ENCODE measurements at regions not wholly inside any gene's neighbourhood (a gene's known extent, or its start where the extent isn't known, plus 50 kb on each side); places are given as distances from the start of the nearest gene placed in this dataset.

DNA sequence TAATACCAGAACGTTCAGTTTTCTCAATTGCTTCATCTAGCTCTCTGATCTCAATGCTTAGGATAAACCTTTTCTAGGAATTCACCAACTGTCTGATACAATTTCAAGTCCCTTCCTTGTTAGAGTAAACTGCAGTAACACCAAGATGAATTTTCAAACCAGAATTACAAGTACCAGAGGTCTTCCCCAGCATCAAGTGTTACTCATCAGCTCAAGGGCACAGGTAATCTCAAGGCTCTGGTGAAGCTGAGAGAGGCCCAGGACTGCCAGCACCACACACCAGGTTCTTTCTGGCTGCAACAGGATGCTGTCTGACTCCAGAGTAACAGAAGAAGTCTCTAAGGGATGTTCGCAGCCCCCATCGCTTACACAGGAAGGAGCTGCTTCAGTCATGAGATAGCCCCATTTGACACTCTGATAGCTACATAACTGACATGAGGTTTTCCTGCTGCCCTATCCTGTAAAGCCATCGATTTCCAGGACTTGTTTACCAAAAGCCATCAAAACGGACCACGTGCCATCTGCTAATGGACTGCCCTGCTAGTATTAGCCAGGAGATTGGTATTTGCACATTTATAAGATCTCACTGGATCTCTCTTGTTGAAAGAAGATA lies 549.4 kb downstream of the UTRN start:
- DNase-seq (no peak), ATAC-seq (no peak)
- Mint-ChIP-seq H3K4me3 (no peak overlapping the region), H3K27me3 (ENCODE audit: low read depth) (no peaks in the 10 kb centered on the region), H3K9me3 (no peaks in the 10 kb centered on the region), H3K36me3 (ENCODE audit: insufficient read depth) (peaks cover 44% of the 10 kb centered on the region), H3K4me1 (ENCODE audit: low read depth) (no peaks in the 10 kb centered on the region)

DNA sequence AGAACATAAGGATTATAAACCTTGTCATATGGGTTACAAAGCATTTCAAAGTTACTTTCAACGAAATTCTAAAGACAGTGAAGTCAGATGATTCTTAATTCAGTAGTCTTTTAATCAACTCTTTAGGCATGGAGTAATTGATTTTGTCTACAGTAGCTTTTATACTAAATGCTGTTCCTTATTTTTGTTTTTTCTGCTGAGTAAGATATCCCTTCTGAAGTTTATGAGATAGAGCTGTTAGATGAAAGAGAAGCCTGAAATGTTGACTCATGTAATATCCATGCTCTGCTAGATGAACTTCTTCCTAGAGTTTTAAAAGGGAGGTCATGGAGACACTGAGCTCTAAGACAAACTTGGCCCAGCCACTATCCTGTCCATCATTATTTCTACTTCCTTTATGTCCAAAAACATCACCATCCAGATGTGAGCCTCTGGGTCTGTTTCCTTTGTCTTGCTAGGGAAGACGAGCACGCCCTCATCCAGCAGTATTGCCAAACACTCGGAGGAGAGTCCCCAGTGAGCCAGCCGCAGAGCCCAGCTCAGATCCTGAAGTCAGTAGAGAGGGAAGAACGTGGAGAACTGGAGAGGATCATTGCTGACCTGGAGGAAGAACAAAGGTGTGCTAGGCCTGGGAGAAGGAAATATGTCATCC lies 550.3 kb downstream of the UTRN start:
- Mint-ChIP-seq H3K36me3 (ENCODE audit: insufficient read depth) (peaks cover 46% of the 10 kb centered on the region), H3K4me1 (ENCODE audit: low read depth) (no peaks in the 10 kb centered on the region), H3K9me3 (no peaks in the 10 kb centered on the region), H3K4me3 (no peak overlapping the region), H3K27me3 (ENCODE audit: low read depth) (no peaks in the 10 kb centered on the region)
- ATAC-seq (no peak), DNase-seq (no peak)

DNA sequence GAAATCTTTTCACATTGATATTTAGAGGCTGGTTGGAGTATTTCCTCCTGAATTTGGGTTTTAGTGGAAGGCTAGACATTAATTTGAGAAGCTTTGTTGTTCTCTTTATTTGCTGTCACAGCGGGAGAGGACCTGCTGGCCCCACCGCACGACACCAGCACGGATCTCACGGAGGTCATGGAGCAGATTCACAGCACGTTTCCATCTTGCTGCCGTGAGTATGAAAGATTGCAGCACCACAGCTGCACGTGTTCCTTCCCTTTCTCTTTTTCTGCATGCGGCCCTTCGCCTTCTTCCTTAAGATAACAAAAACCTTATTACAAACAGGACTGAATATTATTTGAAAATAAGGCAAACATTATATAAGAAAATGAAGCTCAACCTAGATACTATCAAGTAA lies 555.5 kb downstream of the UTRN start:
- no peaks in the 10 kb centered on the region for H3K9me3 Mint-ChIP-seq
- DNase-seq, result no peak
- no peak for ATAC-seq
- H3K4me3 Mint-ChIP-seq, result no peak overlapping the region
- no peaks in the 10 kb centered on the region for H3K27me3 Mint-ChIP-seq (ENCODE audit: low read depth)
- no peaks in the 10 kb centered on the region for H3K4me1 Mint-ChIP-seq (ENCODE audit: low read depth)
- peaks cover 43% of the 10 kb centered on the region for H3K36me3 Mint-ChIP-seq (ENCODE audit: insufficient read depth)

DNA sequence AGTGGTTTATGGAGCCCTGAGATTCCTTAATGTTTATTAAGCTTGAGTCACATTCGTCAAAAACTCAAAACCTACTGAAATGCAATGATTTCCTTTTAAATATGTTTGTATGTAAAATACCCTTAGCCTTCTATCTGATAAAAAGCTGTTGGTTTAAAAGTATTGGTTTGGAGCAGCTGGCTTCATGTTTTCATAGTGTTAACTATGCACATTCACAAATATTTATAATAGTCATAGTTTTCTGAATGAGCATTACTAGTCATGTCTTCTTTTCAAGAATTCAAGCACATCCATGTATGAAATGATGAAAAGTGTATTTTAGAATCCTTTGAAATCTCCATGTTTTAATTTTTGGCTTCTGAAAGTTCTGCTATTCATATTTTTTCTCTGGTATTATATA lies 558.6 kb downstream of the UTRN start:
- ATAC-seq (no peak), DNase-seq (no peak)
- no peaks in the 10 kb centered on the region for H3K9me3 Mint-ChIP-seq
- no peak overlapping the region for H3K4me3 Mint-ChIP-seq
- H3K4me1 Mint-ChIP-seq (ENCODE audit: low read depth), result no peaks in the 10 kb centered on the region
- no peaks in the 10 kb centered on the region for H3K27me3 Mint-ChIP-seq (ENCODE audit: low read depth)
- peaks cover 44% of the 10 kb centered on the region for H3K36me3 Mint-ChIP-seq (ENCODE audit: insufficient read depth)

DNA sequence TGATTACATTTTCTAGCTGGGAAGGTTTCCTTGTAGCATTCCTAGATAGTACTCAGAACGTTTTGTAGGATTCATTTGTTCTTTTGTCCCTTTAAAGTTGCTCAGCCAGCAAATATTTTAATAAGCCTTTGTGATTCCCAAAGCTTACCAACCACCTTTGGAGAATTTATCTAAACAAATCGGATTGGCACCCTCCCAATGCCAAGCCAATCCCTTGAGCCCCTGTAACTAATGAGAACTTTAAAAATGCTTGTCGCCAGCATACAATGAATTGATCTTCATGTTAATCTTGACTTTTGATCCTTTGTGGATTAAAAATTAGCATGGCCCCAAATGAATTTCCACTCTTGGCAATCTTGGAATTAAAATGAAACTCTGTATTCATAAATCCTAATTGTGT lies 559.5 kb downstream of the UTRN start:
- H3K27me3 Mint-ChIP-seq (ENCODE audit: low read depth), result no peaks in the 10 kb centered on the region
- ATAC-seq (no peak), DNase-seq (no peak)
- peaks cover 44% of the 10 kb centered on the region for H3K36me3 Mint-ChIP-seq (ENCODE audit: insufficient read depth)
- H3K4me1 Mint-ChIP-seq (ENCODE audit: low read depth), result no peaks in the 10 kb centered on the region
- no peak overlapping the region for H3K4me3 Mint-ChIP-seq
- H3K9me3 Mint-ChIP-seq, result no peaks in the 10 kb centered on the region

DNA sequence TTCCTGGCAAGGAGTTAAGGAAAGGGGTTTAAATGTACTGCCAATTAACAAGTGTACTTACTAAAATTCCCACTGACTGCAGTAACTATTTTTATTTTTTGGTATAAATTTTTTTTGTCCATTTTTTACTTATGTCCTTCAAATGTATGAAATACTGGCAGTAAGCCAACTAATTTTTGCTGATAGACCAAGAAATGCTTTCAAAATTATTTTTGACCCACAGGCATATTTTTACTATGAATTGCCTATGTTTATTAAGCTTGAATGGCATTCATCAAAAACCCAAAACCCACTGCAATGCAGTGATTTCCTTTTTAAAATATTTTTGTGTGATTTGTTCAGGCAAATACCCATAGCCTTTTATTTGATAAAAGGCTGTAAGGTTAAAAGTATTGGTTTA lies 560.1 kb downstream of the UTRN start:
- no peaks in the 10 kb centered on the region for H3K9me3 Mint-ChIP-seq
- DNase-seq (no peak), ATAC-seq (no peak)
- no peaks in the 10 kb centered on the region for H3K4me1 Mint-ChIP-seq (ENCODE audit: low read depth)
- no peak overlapping the region for H3K4me3 Mint-ChIP-seq
- peaks cover 47% of the 10 kb centered on the region for H3K36me3 Mint-ChIP-seq (ENCODE audit: insufficient read depth)
- H3K27me3 Mint-ChIP-seq (ENCODE audit: low read depth), result no peaks in the 10 kb centered on the region

DNA sequence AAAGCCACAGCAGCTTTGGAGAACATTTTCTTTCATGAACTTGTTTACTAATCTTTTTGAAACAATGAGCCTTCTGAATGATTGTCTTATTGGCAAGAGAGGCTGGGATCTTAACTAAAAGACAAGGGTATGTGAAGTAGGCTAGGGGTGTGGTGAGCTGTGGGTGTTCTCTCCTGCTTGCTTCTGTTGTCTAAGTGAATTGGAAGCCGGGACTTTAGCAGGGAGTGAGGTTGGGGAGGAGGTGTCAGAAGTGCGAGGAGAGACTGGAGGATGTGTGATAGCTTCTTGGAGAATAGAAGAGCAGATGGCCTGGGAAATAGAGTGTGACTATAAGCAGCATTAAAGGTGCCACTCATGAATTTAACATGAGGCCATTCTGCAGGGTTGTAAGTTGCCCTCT lies 562.8 kb downstream of the UTRN start:
- H3K36me3 Mint-ChIP-seq (ENCODE audit: insufficient read depth), result peaks cover 42% of the 10 kb centered on the region
- H3K4me1 Mint-ChIP-seq (ENCODE audit: low read depth), result no peaks in the 10 kb centered on the region

DNA sequence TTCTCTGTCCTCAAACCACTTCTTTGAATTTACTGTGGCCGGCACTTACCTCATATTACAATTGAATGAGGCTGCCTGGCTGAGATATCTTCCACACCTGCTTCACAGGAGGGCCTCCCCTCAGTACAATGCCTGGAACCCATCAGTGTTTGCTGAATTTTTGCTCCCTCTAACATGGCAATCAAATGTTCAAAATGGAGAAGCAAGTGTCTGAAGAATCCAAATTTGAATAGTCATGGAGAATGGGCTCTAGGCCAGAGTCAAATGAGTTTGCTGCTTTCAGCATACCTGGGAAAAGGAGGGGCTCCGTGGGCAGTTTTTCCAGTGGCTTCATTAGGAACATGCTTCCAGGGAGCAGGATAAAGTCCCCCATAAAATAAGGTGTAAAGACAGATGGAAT lies 564.8 kb downstream of the UTRN start:
- Mint-ChIP-seq H3K4me3 (no peak overlapping the region), H3K36me3 (ENCODE audit: insufficient read depth) (peaks cover 37% of the 10 kb centered on the region), H3K27me3 (ENCODE audit: low read depth) (no peaks in the 10 kb centered on the region), H3K4me1 (ENCODE audit: low read depth) (peaks cover 4% of the 10 kb centered on the region), H3K9me3 (no peaks in the 10 kb centered on the region)
- ATAC-seq (no peak), DNase-seq (no peak)

More for the DNA sequence above, 562.8 kb downstream of the UTRN start:
- ATAC-seq, result no peak
- no peak overlapping the region for H3K4me3 Mint-ChIP-seq
- H3K27me3 Mint-ChIP-seq (ENCODE audit: low read depth), result no peaks in the 10 kb centered on the region
- no peak for DNase-seq
- H3K9me3 Mint-ChIP-seq, result no peaks in the 10 kb centered on the region

DNA sequence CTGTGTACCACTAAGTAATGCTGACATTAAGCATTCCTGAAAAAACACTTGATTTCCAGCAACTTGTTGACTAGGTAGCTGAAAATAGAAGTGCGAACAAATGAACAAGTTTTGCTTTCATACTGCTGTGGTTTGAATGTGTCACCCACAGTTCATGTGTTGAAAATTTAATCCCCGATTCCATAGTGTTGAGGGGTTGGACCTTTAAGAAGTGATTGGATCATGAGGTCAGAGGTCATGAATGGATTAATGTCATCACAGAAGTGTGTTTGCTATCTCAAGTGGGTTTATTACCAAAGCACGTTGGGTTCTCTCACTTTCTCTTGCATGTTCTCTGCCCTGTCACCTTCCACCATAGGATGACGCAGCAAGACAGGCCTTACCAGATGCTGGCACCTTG lies 568.5 kb downstream of the UTRN start:
- ATAC-seq (peak; percentile 48 to 74), DNase-seq (no peak)
- H3K4me3 Mint-ChIP-seq, result no peak overlapping the region
- no peaks in the 10 kb centered on the region for H3K9me3 Mint-ChIP-seq
- H3K27me3 Mint-ChIP-seq (ENCODE audit: low read depth), result no peaks in the 10 kb centered on the region
- H3K36me3 Mint-ChIP-seq (ENCODE audit: insufficient read depth), result peaks cover 15% of the 10 kb centered on the region
- H3K4me1 Mint-ChIP-seq (ENCODE audit: low read depth), result peaks cover 4% of the 10 kb centered on the region

DNA sequence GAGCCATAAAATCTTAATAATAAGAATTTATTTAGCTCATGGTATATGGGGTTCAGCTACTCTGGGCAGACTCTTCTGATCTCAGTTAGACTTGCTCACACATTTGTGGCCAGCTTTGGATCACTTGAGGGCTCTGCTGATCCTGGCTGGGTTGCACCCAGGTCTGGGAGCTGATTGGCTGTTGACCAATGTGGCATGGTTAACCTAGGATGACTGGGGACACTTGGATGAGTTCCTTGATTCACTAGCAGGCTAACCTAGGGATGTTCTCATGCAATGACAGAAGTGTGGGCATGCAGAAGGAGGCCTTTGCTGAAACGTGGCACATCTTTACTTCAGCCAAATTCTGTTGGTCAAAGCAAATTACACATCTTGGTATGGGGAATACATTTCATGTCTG lies 569.5 kb downstream of the UTRN start:
- DNase-seq (no peak), ATAC-seq (no peak)
- H3K4me3 Mint-ChIP-seq, result no peak overlapping the region
- H3K27me3 Mint-ChIP-seq (ENCODE audit: low read depth), result no peaks in the 10 kb centered on the region
- H3K9me3 Mint-ChIP-seq, result no peaks in the 10 kb centered on the region
- H3K36me3 Mint-ChIP-seq (ENCODE audit: insufficient read depth), result peaks cover 7% of the 10 kb centered on the region
- H3K4me1 Mint-ChIP-seq (ENCODE audit: low read depth), result peaks cover 4% of the 10 kb centered on the region

DNA sequence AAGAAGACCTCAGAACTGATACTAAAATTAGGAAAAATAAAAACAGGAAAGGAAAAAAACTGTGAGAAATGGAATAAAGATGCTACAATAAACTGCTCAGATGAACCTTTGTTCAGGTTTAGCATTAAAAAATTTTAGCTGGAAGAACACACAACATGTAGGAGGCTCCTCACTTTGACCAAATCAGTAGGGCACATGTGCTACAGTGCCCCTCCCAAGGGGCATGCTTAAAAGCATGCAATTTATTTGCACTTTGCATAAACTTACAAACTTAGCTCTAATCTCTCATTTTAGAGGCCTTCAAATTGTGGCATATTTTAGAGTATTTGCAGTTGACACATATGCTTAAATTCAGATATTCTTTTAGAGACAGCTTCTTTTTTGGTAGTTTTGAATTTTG lies 570.2 kb downstream of the UTRN start:
- Mint-ChIP-seq H3K36me3 (ENCODE audit: insufficient read depth) (peaks cover 4% of the 10 kb centered on the region), H3K4me1 (ENCODE audit: low read depth) (peaks cover 4% of the 10 kb centered on the region), H3K9me3 (no peaks in the 10 kb centered on the region), H3K27me3 (ENCODE audit: low read depth) (no peaks in the 10 kb centered on the region), H3K4me3 (no peak overlapping the region)
- DNase-seq, result no peak
- ATAC-seq, result no peak

DNA sequence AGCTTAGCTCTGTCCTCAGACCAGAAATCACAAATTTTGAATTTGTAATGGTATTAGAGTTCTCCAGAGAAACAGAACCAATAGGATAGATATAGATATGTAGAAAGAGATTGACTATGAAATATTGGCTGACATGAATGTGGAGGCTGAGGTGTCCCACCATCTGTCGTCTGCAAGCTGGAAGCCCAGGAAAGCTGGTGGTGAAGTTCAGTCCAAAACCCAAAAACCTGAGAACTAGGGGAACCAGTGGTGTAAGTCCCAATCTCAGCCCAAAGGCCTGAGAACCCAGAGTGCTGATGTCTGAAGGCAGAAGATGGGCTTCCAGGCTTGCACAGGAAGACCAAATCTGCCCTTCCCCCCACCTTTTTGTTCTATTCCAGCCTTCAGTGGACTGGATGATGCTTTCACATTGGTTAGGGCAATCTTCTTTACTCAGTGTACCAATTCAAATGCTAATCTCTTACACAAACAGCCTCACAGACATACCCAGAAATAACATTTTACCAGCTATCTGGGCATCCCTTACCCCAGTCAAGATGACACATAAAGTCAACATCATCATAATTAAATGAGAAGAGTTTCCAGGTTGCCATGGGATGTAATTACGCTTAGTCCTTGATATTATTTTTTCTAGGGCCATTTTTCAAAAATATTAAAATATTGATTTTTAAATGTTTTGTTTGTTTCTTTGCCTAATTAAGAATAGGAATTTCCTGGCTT lies 570.8 kb downstream of the UTRN start:
- no peaks in the 10 kb centered on the region for H3K9me3 Mint-ChIP-seq
- no peak overlapping the region for H3K4me3 Mint-ChIP-seq
- H3K4me1 Mint-ChIP-seq (ENCODE audit: low read depth), result peaks cover 4% of the 10 kb centered on the region
- no peaks in the 10 kb centered on the region for H3K36me3 Mint-ChIP-seq (ENCODE audit: insufficient read depth)
- no peaks in the 10 kb centered on the region for H3K27me3 Mint-ChIP-seq (ENCODE audit: low read depth)
- ATAC-seq (no peak), DNase-seq (no peak)

DNA sequence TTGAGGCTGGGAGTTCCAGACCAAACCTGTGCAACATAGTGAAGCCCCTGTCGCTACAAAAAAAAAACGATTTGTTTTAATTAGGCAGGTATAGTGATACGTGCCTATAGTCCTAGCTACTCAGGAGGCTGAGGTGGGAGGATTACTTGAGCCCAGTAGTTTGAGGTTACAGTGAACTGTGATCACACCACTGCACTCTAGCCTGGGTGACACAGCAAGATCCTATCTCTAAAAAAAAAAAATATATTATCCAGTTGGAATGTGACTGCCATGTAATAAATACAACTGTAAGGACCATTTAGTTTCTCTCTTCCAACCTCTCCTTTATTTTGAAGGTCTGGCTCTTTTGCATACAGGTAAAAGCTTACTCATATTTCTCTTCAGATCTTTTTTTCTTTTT lies 571.5 kb downstream of the UTRN start:
- ATAC-seq, result no peak
- Mint-ChIP-seq H3K4me1 (ENCODE audit: low read depth) (peaks cover 4% of the 10 kb centered on the region), H3K9me3 (no peaks in the 10 kb centered on the region), H3K27me3 (ENCODE audit: low read depth) (no peaks in the 10 kb centered on the region), H3K36me3 (ENCODE audit: insufficient read depth) (no peaks in the 10 kb centered on the region), H3K4me3 (no peak overlapping the region)
- DNase-seq, result no peak

DNA sequence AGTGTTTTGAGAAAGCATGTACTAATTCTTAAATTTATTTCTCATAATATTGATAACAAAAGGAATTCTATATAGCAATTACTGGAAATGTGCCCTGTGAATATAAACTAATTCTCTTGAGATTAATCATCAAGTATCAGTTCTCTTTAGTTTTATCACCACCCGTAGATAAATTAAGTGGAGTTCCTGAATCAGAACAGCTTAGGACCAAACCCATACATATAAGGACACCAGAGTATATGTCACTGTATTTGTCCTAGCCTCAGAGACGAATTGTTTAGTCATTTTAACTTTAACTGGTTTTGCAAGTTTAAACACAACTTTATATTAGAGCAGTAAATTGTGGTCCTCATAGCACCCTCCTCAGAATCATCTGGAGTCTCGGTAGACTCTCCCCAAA lies 572.0 kb downstream of the UTRN start:
- no peak overlapping the region for H3K4me3 Mint-ChIP-seq
- DNase-seq (no peak), ATAC-seq (peak in 1 of 2 donors; percentile 35)
- peaks cover 4% of the 10 kb centered on the region for H3K4me1 Mint-ChIP-seq (ENCODE audit: low read depth)
- H3K36me3 Mint-ChIP-seq (ENCODE audit: insufficient read depth), result no peaks in the 10 kb centered on the region
- no peaks in the 10 kb centered on the region for H3K27me3 Mint-ChIP-seq (ENCODE audit: low read depth)
- no peaks in the 10 kb centered on the region for H3K9me3 Mint-ChIP-seq

DNA sequence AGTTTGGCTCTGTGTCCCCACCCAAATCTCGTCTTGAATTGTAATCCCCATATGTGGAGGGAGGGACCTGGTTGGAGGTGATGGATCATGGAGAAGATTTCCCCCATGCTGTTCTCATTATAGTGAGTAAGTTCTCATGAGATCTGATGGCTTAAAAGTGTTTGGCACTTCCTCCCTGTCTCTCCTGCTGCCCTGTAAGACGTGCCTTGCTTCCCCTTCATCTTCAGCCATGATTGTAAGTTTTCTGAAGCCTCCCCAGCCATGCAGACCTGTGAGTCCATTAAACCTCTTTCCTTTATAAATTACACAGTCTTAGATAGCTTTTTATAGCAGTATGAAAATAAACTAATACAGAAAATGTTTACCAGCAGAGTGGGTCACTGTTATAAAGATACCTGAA lies 577.6 kb downstream of the UTRN start:
- peaks cover 23% of the 10 kb centered on the region for H3K27me3 Mint-ChIP-seq (ENCODE audit: low read depth)
- ATAC-seq (no peak), DNase-seq (no peak)
- peaks cover 5% of the 10 kb centered on the region for H3K4me1 Mint-ChIP-seq (ENCODE audit: low read depth)
- H3K36me3 Mint-ChIP-seq (ENCODE audit: insufficient read depth), result no peaks in the 10 kb centered on the region
- H3K4me3 Mint-ChIP-seq, result no peak overlapping the region
- H3K9me3 Mint-ChIP-seq, result peaks cover 6% of the 10 kb centered on the region

Measured in activated T-cell treated with anti-CD3 and anti-CD28 coated beads, Interleukin-2, amount 50 U/mL, for 4 hours (primary cell).